ENCODE measurements at regions not wholly inside any gene's neighbourhood (a gene's known extent, or its start where the extent isn't known, plus 50 kb on each side); places are given as distances from the start of the nearest gene placed in this dataset.

- no peak overlapping the region for H3K4me3 ChIP-seq (ENCODE audit: low read depth, low read length)
- no peak for DNase-seq
- H3K27me3 ChIP-seq (ENCODE audit: insufficient read depth, low read depth, severe bottlenecking), result no peaks in the 10 kb centered on the region
- TF ChIP-seq, protein P1, sequence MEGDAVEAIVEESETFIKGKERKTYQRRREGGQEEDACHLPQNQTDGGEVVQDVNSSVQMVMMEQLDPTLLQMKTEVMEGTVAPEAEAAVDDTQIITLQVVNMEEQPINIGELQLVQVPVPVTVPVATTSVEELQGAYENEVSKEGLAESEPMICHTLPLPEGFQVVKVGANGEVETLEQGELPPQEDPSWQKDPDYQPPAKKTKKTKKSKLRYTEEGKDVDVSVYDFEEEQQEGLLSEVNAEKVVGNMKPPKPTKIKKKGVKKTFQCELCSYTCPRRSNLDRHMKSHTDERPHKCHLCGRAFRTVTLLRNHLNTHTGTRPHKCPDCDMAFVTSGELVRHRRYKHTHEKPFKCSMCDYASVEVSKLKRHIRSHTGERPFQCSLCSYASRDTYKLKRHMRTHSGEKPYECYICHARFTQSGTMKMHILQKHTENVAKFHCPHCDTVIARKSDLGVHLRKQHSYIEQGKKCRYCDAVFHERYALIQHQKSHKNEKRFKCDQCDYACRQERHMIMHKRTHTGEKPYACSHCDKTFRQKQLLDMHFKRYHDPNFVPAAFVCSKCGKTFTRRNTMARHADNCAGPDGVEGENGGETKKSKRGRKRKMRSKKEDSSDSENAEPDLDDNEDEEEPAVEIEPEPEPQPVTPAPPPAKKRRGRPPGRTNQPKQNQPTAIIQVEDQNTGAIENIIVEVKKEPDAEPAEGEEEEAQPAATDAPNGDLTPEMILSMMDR (IDR thresholded peaks at IDR 0.05; ENCODE audit: low read depth, low read length), result no peak
- H3K27ac ChIP-seq, result no peak overlapping the region
- no peaks in the 10 kb centered on the region for H3K36me3 ChIP-seq
- H3K9me3 ChIP-seq (ENCODE audit: severe bottlenecking), result no peaks in the 10 kb centered on the region
Measured at GRCh38 chr12:28054583-28054982, 82.0 kb upstream of the PTHLH start.

GRCh38 chr12:28057856-28058615 is 85.5 kb upstream of the PTHLH start:
- no peak overlapping the region for H3K27ac ChIP-seq
- H3K36me3 ChIP-seq, result no peaks in the 10 kb centered on the region
- H3K27me3 ChIP-seq (ENCODE audit: insufficient read depth, low read depth, severe bottlenecking), result no peaks in the 10 kb centered on the region
- DNase-seq, result no peak
- no peak overlapping the region for H3K4me3 ChIP-seq (ENCODE audit: low read depth, low read length)
- no peaks in the 10 kb centered on the region for H3K9me3 ChIP-seq (ENCODE audit: severe bottlenecking)
- TF ChIP-seq, protein P1 (IDR thresholded peaks at IDR 0.05; ENCODE audit: low read depth, low read length), result no peak

DNA sequence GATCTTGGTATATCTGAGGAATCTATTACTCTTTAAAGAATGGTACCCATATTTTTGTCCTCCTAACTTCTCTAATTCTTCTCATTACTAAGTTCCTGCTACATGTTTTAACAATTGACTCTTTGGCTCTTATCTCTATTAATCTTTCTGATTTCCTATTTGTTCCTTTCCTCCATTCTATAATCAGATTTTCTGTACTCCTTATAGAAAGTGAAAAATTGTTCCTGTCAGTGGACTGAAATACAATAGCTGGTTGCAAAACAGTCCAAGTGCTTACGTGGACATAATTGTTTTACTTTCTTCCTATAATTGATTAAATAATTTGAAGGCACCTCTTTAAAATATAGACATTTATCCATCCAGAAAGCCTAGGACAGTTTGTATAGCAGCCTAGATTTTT is 86.7 kb upstream of the PTHLH start:
- TF ChIP-seq, protein P1 (IDR thresholded peaks at IDR 0.05; ENCODE audit: low read depth, low read length), result no peak
- H3K27me3 ChIP-seq (ENCODE audit: insufficient read depth, low read depth, severe bottlenecking), result no peaks in the 10 kb centered on the region
- no peaks in the 10 kb centered on the region for H3K9me3 ChIP-seq (ENCODE audit: severe bottlenecking)
- H3K27ac ChIP-seq, result no peak overlapping the region
- DNase-seq, result no peak
- H3K4me3 ChIP-seq (ENCODE audit: low read depth, low read length), result no peak overlapping the region
- no peaks in the 10 kb centered on the region for H3K36me3 ChIP-seq

- Histone ChIP-seq H3K27me3 (ENCODE audit: insufficient read depth, low read depth, severe bottlenecking) (no peaks in the 10 kb centered on the region), H3K4me3 (ENCODE audit: low read depth, low read length) (no peak overlapping the region), H3K9me3 (ENCODE audit: severe bottlenecking) (no peaks in the 10 kb centered on the region), H3K27ac (no peak overlapping the region), H3K36me3 (no peaks in the 10 kb centered on the region)
- TF ChIP-seq, protein P1 (IDR thresholded peaks at IDR 0.05; ENCODE audit: low read depth, low read length), result no peak
- DNase-seq, result no peak
Measured at GRCh38 chr12:28059668-28060067, 87.1 kb upstream of the PTHLH start.

- TF ChIP-seq, protein P1 (IDR thresholded peaks at IDR 0.05; ENCODE audit: low read depth, low read length), result no peak
- Histone ChIP-seq H3K9me3 (ENCODE audit: severe bottlenecking) (no peaks in the 10 kb centered on the region), H3K27ac (no peak overlapping the region), H3K36me3 (no peaks in the 10 kb centered on the region), H3K4me3 (ENCODE audit: low read depth, low read length) (no peak overlapping the region), H3K27me3 (ENCODE audit: insufficient read depth, low read depth, severe bottlenecking) (no peaks in the 10 kb centered on the region)
- no peak for DNase-seq
Measured at GRCh38 chr12:28060871-28061270, 88.3 kb upstream of the PTHLH start.
